PC-3 (cell line): ENCODE measurements at regions not wholly inside any gene's neighbourhood (a gene's known extent, or its start where the extent isn't known, plus 50 kb on each side); places are given as distances from the start of the nearest gene placed in this dataset.

Source experiments
- EZH2phosphoT487 ChIP-seq: fragments of 300-600 bp; sonication (generic); IDR thresholded peaks from 2 replicates; pipeline ENCODE4 v1.6.1; 2018; ENCODE audit warnings: mild to moderate bottlenecking, antibody characterized with exemption, low read length, borderline replicate concordance
- TF ChIP-seq, protein P1 (sequence below): fragments of 300-600 bp; sonication (generic); conservative IDR thresholded peaks from 2 replicates; pipeline ENCODE4 v1.5.1; 2017; ENCODE audit warnings: antibody characterized with exemption, low read depth, mild to moderate bottlenecking, low read length

DNA sequence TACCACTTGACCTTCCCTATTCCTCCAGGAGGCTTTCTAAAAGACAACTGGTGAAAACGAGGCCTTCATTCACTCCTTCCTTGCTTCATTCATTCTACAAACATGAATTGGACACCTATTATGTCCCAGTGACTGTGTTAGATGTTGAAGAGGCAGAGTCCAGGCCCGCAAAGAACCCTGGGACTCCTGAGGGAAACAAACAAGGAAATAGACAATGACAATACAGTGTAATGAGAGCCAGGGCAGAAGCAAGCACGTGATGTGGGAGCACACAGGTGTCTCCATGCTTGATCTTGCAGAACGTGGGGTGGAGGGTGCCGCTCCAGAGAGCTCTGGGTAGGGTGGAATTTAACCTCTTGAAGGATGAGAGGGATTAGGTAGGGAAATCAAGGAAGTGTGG lies 137.6 kb upstream of the KLF3 start:
- TF ChIP-seq, protein P1, sequence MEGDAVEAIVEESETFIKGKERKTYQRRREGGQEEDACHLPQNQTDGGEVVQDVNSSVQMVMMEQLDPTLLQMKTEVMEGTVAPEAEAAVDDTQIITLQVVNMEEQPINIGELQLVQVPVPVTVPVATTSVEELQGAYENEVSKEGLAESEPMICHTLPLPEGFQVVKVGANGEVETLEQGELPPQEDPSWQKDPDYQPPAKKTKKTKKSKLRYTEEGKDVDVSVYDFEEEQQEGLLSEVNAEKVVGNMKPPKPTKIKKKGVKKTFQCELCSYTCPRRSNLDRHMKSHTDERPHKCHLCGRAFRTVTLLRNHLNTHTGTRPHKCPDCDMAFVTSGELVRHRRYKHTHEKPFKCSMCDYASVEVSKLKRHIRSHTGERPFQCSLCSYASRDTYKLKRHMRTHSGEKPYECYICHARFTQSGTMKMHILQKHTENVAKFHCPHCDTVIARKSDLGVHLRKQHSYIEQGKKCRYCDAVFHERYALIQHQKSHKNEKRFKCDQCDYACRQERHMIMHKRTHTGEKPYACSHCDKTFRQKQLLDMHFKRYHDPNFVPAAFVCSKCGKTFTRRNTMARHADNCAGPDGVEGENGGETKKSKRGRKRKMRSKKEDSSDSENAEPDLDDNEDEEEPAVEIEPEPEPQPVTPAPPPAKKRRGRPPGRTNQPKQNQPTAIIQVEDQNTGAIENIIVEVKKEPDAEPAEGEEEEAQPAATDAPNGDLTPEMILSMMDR: no peak
- no peak for TF ChIP-seq EZH2phosphoT487
